ENCODE measurements at regions not wholly inside any gene's neighbourhood (a gene's known extent, or its start where the extent isn't known, plus 50 kb on each side); places are given as distances from the start of the nearest gene placed in this dataset.

- TF ChIP-seq POLR2AphosphoS5 (IDR thresholded peaks at IDR 0.05; ENCODE audit: low read depth): no peak
- no peak for TF ChIP-seq CTCF (IDR thresholded peaks at IDR 0.05; ENCODE audit: insufficient read depth, low read length)
- TF ChIP-seq SPI1 (IDR thresholded peaks at IDR 0.05; ENCODE audit: borderline replicate concordance, low read depth): no peak
- Histone ChIP-seq H3K27me3 (ENCODE audit: insufficient read depth, poor library complexity, severe bottlenecking) (no peaks in the 10 kb centered on the region), H3K4me3 (replicated peaks; ENCODE audit: insufficient read depth, low read length) (no peak overlapping the region), H3K27ac (replicated peaks) (no peak overlapping the region)
- DNase-seq (ENCODE audit: low read depth in 1 of 2, low spot score in 1 of 2): no peak
Observed at GRCh38 chr20:47951521-47951971, 166.3 kb upstream of the SULF2 start.

GRCh38 chr20:47950913-47951283 is 165.6 kb upstream of the SULF2 start:
- DNase-seq (ENCODE audit: low read depth in 1 of 2, low spot score in 1 of 2): no peak
- H3K27me3 ChIP-seq (ENCODE audit: insufficient read depth, poor library complexity, severe bottlenecking): no peaks in the 10 kb centered on the region
- H3K4me3 ChIP-seq (replicated peaks; ENCODE audit: insufficient read depth, low read length): no peak overlapping the region
- H3K27ac ChIP-seq (replicated peaks): no peak overlapping the region
- TF ChIP-seq POLR2AphosphoS5 (IDR thresholded peaks at IDR 0.05; ENCODE audit: low read depth) (no peak), GABPA (IDR thresholded peaks at IDR 0.05; ENCODE audit: low read depth) (no peak), CTCF (IDR thresholded peaks at IDR 0.05; ENCODE audit: insufficient read depth, low read length) (no peak), SPI1 (IDR thresholded peaks at IDR 0.05; ENCODE audit: borderline replicate concordance, low read depth) (no peak), REST (IDR thresholded peaks at IDR 0.05; ENCODE audit: insufficient replicate concordance, low read depth) (no peak)

GRCh38 chr20:47950124-47950912 is 165.0 kb upstream of the SULF2 start:
- no peak for DNase-seq (ENCODE audit: low read depth in 1 of 2, low spot score in 1 of 2)
- TF ChIP-seq CTCF (IDR thresholded peaks at IDR 0.05; ENCODE audit: insufficient read depth, low read length): no peak
- no peak for TF ChIP-seq GABPA (IDR thresholded peaks at IDR 0.05; ENCODE audit: low read depth)
- TF ChIP-seq REST (IDR thresholded peaks at IDR 0.05; ENCODE audit: insufficient replicate concordance, low read depth): no peak
- TF ChIP-seq SPI1 (IDR thresholded peaks at IDR 0.05; ENCODE audit: borderline replicate concordance, low read depth): no peak
- no peak for TF ChIP-seq POLR2AphosphoS5 (IDR thresholded peaks at IDR 0.05; ENCODE audit: low read depth)
- no peaks in the 10 kb centered on the region for H3K27me3 ChIP-seq (ENCODE audit: insufficient read depth, poor library complexity, severe bottlenecking)

More at GRCh38 chr20:47950124-47950912, 165.0 kb upstream of the SULF2 start:
- H3K4me3 ChIP-seq (replicated peaks; ENCODE audit: insufficient read depth, low read length): no peak overlapping the region
- H3K27ac ChIP-seq (replicated peaks): no peak overlapping the region
